Effector memory CD4-positive, alpha-beta T cell (primary cell): ENCODE measurements at regions not wholly inside any gene's neighbourhood (a gene's known extent, or its start where the extent isn't known, plus 50 kb on each side); places are given as distances from the start of the nearest gene placed in this dataset.
"Not testable (repeated sequence)": the region's sequence is repeated elsewhere in the genome, so short reads cannot be mapped to it uniquely, and the experiment has no call there.

Experiments used
- DNase-seq, 3 donors: peaks; one replicate each; pipeline ENCODE4 v3.0.0-alpha.2; 2020
- H3K27ac ChIP-seq: 2 replicates; pipeline ENCODE4 v1.7.0; 2013; ENCODE audit warnings: mild to moderate bottlenecking, low read length, moderate library complexity; ENCODE audit not compliant: insufficient read depth, poor library complexity, severe bottlenecking
- H3K27me3 ChIP-seq: replicated peaks from 2 replicates; pipeline ENCODE4 v1.7.0; 2013; ENCODE audit warnings: mild to moderate bottlenecking, low read length; ENCODE audit not compliant: insufficient read depth, control insufficient read depth, poor library complexity, severe bottlenecking
- H3K36me3 ChIP-seq: 2 replicates; pipeline ENCODE4 v1.7.0; 2013; ENCODE audit warnings: mild to moderate bottlenecking, low read length, moderate library complexity; ENCODE audit not compliant: control insufficient read depth, insufficient read depth
- H3K4me1 ChIP-seq: 2 replicates; pipeline ENCODE4 v1.7.0; 2013; ENCODE audit warnings: low read length, mild to moderate bottlenecking; ENCODE audit not compliant: control insufficient read depth, insufficient read depth, poor library complexity, severe bottlenecking
- H3K4me3 ChIP-seq: 2 replicates; pipeline ENCODE4 v1.7.0; 2013; ENCODE audit warnings: low read length, low read depth, mild to moderate bottlenecking; ENCODE audit not compliant: insufficient read depth, poor library complexity, severe bottlenecking
- H3K9me3 ChIP-seq: 2 replicates; pipeline ENCODE4 v1.7.0; 2013; ENCODE audit warnings: mild to moderate bottlenecking, low read length, moderate library complexity; ENCODE audit not compliant: control insufficient read depth

DNA sequence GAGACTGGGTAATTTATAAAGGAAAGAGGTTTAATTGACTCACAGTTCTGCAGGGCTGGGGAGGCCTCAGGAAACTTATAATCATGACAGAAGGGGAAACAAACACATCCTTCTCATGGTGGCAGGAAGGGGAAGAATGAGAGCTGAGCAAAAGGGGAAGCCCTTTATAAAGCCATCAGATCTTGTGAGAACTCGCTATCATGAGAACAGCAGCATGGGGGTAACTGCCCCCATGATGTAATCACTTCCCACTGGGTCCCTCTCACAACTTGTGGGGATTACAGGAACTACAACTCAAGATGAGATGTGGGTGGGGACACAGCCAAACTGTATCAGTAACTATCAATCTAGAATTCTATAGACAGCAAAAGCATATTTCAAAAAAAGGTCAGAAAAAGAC lies 64.7 kb upstream of the ACTRT2 start:
- H3K27me3 ChIP-seq: no peaks in the 10 kb centered on the region
- DNase-seq: no peak
- no peak overlapping the region for H3K4me3 ChIP-seq
- H3K4me1 ChIP-seq: no peaks in the 10 kb centered on the region
- peaks cover 3% of the 10 kb centered on the region for H3K9me3 ChIP-seq
- no peaks in the 10 kb centered on the region for H3K36me3 ChIP-seq
- no peak overlapping the region for H3K27ac ChIP-seq

DNA sequence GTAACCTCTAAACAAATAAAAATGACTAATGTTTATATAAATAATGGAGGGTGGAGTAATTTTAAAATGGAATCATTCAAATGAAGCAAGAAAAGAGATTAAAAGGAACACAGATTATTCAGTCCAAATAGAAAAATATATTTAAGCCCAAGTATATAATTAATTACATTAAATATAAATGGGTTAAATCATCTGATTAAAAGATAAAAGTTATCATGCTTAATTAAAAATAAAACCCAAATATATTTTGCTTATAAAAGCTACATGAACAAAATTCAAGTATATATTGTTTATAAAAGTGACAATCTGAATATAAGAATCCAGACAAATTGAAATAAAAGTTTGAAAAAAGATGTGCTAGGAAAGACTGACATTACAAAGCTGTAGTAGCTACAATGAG lies 63.9 kb upstream of the ACTRT2 start:
- no peaks in the 10 kb centered on the region for H3K4me1 ChIP-seq
- H3K27me3 ChIP-seq: no peaks in the 10 kb centered on the region
- H3K36me3 ChIP-seq: no peaks in the 10 kb centered on the region
- H3K27ac ChIP-seq: no peak overlapping the region
- H3K9me3 ChIP-seq: peaks cover 3% of the 10 kb centered on the region
- H3K4me3 ChIP-seq: no peak overlapping the region
- no peak for DNase-seq

DNA sequence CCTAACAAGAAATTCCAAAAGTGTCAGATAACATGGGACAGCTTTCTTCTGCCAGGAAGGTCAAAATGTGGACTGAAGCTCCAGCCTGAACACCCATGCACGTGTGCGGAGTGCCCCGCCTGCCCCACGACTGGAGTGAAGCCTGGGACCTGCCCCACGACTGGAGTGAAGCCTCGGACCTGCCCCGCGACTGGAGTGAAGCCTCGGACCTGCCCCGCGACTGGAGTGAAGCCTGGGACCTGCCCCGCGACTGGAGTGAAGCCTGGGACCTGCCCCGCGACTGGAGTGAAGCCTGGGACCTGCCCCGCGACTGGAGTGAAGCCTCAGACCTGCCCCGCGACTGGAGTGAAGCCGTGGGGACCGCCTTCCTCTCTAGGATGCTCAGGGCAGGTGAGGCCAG lies 61.4 kb upstream of the ACTRT2 start:
- H3K27ac ChIP-seq, H3K4me1 ChIP-seq, H3K27me3 ChIP-seq, H3K36me3 ChIP-seq, DNase-seq, H3K4me3 ChIP-seq, H3K9me3 ChIP-seq: not testable (repeated sequence)

- H3K36me3 ChIP-seq: no peaks in the 10 kb centered on the region
- H3K9me3 ChIP-seq: peaks cover 3% of the 10 kb centered on the region
- H3K4me3 ChIP-seq: no peak overlapping the region
- no peak for DNase-seq
- no peak overlapping the region for H3K27ac ChIP-seq
- H3K27me3 ChIP-seq: no peaks in the 10 kb centered on the region
- no peaks in the 10 kb centered on the region for H3K4me1 ChIP-seq
Observed at GRCh38 chr1:2961081-2961480, 60.2 kb upstream of the ACTRT2 start.

GRCh38 chr1:2961661-2962060 lies 59.6 kb upstream of the ACTRT2 start:
- H3K9me3 ChIP-seq: peaks cover 3% of the 10 kb centered on the region
- no peaks in the 10 kb centered on the region for H3K4me1 ChIP-seq
- no peak for DNase-seq
- H3K27ac ChIP-seq: no peak overlapping the region
- no peaks in the 10 kb centered on the region for H3K27me3 ChIP-seq
- no peaks in the 10 kb centered on the region for H3K36me3 ChIP-seq
- no peak overlapping the region for H3K4me3 ChIP-seq

DNA sequence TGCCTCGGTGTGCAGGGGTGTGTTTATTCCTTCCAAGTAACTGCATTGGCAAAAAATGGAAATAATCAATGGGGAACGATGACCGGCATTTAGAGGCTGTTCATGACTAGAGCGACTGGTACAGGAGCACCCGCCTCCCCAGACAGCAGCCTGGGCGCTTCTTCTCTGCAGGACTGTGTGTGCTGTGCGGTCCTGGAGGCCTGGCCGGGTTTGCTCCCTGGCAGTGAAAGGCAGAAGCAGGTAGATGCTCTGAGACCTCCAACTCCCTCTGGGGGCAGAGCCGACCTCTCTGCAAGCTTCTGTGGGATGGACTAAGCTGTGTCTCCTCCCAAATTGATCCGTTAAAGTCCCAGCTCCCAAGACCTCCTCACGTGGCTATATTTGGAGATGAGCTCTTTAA lies 59.2 kb upstream of the ACTRT2 start:
- DNase-seq: no peak
- Histone ChIP-seq H3K9me3 (peaks cover 3% of the 10 kb centered on the region), H3K27me3 (no peaks in the 10 kb centered on the region), H3K27ac (no peak overlapping the region), H3K4me3 (no peak overlapping the region), H3K36me3 (no peaks in the 10 kb centered on the region), H3K4me1 (no peaks in the 10 kb centered on the region)

GRCh38 chr1:2962541-2962940 lies 58.7 kb upstream of the ACTRT2 start:
- no peaks in the 10 kb centered on the region for H3K4me1 ChIP-seq
- no peaks in the 10 kb centered on the region for H3K36me3 ChIP-seq
- no peaks in the 10 kb centered on the region for H3K27me3 ChIP-seq
- no peak for DNase-seq
- peaks cover 3% of the 10 kb centered on the region for H3K9me3 ChIP-seq
- H3K27ac ChIP-seq: no peak overlapping the region
- H3K4me3 ChIP-seq: no peak overlapping the region

GRCh38 chr1:2962946-2963345 lies 58.3 kb upstream of the ACTRT2 start:
- no peaks in the 10 kb centered on the region for H3K27me3 ChIP-seq
- H3K27ac ChIP-seq: no peak overlapping the region
- DNase-seq: no peak
- H3K36me3 ChIP-seq: no peaks in the 10 kb centered on the region
- H3K4me1 ChIP-seq: no peaks in the 10 kb centered on the region
- H3K4me3 ChIP-seq: no peak overlapping the region
- H3K9me3 ChIP-seq: no peaks in the 10 kb centered on the region

- no peak for DNase-seq
- H3K27ac ChIP-seq: no peak overlapping the region
- no peaks in the 10 kb centered on the region for H3K9me3 ChIP-seq
- H3K36me3 ChIP-seq: no peaks in the 10 kb centered on the region
- H3K4me3 ChIP-seq: no peak overlapping the region
- H3K4me1 ChIP-seq: no peaks in the 10 kb centered on the region
- H3K27me3 ChIP-seq: no peaks in the 10 kb centered on the region
Observed at GRCh38 chr1:2965676-2966075, 55.6 kb upstream of the ACTRT2 start.

GRCh38 chr1:2966449-2967328 lies 54.6 kb upstream of the ACTRT2 start:
- Histone ChIP-seq H3K27ac (no peak overlapping the region), H3K27me3 (no peaks in the 10 kb centered on the region), H3K36me3 (no peaks in the 10 kb centered on the region), H3K9me3 (no peaks in the 10 kb centered on the region), H3K4me3 (no peak overlapping the region), H3K4me1 (no peaks in the 10 kb centered on the region)
- no peak for DNase-seq
